ENCODE measurements at regions not wholly inside any gene's neighbourhood (a gene's known extent, or its start where the extent isn't known, plus 50 kb on each side); places are given as distances from the start of the nearest gene placed in this dataset.

- CTCF ChIA-PET (ENCODE audit: unreplicated experiment): no interaction called here
- no peaks in the 10 kb centered on the region for H3K9me2 ChIP-seq (ENCODE audit: insufficient read depth, low read length)
- H3K9me3 ChIP-seq (ENCODE audit: low read length): no peaks in the 10 kb centered on the region
- H3K4me1 ChIP-seq (ENCODE audit: insufficient read depth, low read length, poor library complexity, severe bottlenecking): no peaks in the 10 kb centered on the region
- no peak for DNase-seq (ENCODE audit: low spot score)
- intact Hi-C loops (cut with micrococcal nuclease; ENCODE audit: unreplicated experiment): no loop called here
- H3K4me2 ChIP-seq (ENCODE audit: low read length): no peak overlapping the region
- H3K36me3 ChIP-seq (ENCODE audit: insufficient read depth, low read length): no peaks in the 10 kb centered on the region
- H4K20me1 ChIP-seq (ENCODE audit: insufficient read depth, low read length): no peaks in the 10 kb centered on the region
- no peaks in the 10 kb centered on the region for H3K79me2 ChIP-seq (ENCODE audit: insufficient read depth, low read depth, low read length)
- H2AFZ ChIP-seq (ENCODE audit: low read length): no peak overlapping the region
- no peak overlapping the region for H3K27ac ChIP-seq (ENCODE audit: low read depth, low read length, poor library complexity, severe bottlenecking)
- H3K4me3 ChIP-seq (ENCODE audit: low read depth, low read length, poor library complexity, severe bottlenecking): no peak overlapping the region
- no peak for TF ChIP-seq EZH2phosphoT487 (IDR thresholded peaks at IDR 0.05; ENCODE audit: borderline replicate concordance, low read depth, low read length)
- TF ChIP-seq CTCF (conservative IDR thresholded peaks at IDR 0.05; ENCODE audit: low read length): no peak
- POLR2A ChIA-PET: interaction anchor here (0.6 kb wide), 2 partner anchors 9 to 77 kb away, joined by 3 read pairs; no protein-coding TSS in a partner anchor
- no TSS peak for BruUV-seq (replicated peaks)
Measured at GRCh38 chr20:51876313-51876940, 74.1 kb upstream of the SALL4 start.

GRCh38 chr20:51873652-51874051 is 71.3 kb upstream of the SALL4 start:
- no peak overlapping the region; the same call in 1 of the 2 replicates for H2AFZ ChIP-seq (ENCODE audit: low read length)
- POLR2A ChIA-PET: interaction anchor here (0.7 kb wide), 1 partner anchor 249 kb away, joined by 3 read pairs; no protein-coding TSS in a partner anchor
- H3K4me1 ChIP-seq (ENCODE audit: insufficient read depth, low read length, poor library complexity, severe bottlenecking): no peaks in the 10 kb centered on the region
- no peak for DNase-seq (ENCODE audit: low spot score)
- H3K36me3 ChIP-seq (ENCODE audit: insufficient read depth, low read length): no peaks in the 10 kb centered on the region
- no peak overlapping the region for H3K4me3 ChIP-seq (ENCODE audit: low read depth, low read length, poor library complexity, severe bottlenecking)
- no peaks in the 10 kb centered on the region for H4K20me1 ChIP-seq (ENCODE audit: insufficient read depth, low read length)
- CTCF ChIA-PET (ENCODE audit: unreplicated experiment): no interaction called here
- H3K9me3 ChIP-seq (ENCODE audit: low read length): no peaks in the 10 kb centered on the region
- intact Hi-C loops (cut with micrococcal nuclease; ENCODE audit: unreplicated experiment): no loop called here
- H3K27ac ChIP-seq (ENCODE audit: low read depth, low read length, poor library complexity, severe bottlenecking): no peak overlapping the region
- H3K4me2 ChIP-seq (ENCODE audit: low read length): no peak overlapping the region
- no TSS peak for BruUV-seq (replicated peaks)
- no peaks in the 10 kb centered on the region for H3K79me2 ChIP-seq (ENCODE audit: insufficient read depth, low read depth, low read length)
- TF ChIP-seq CTCF (conservative IDR thresholded peaks at IDR 0.05; ENCODE audit: low read length) (no peak), EZH2phosphoT487 (IDR thresholded peaks at IDR 0.05; ENCODE audit: borderline replicate concordance, low read depth, low read length) (no peak)
- no peaks in the 10 kb centered on the region for H3K9me2 ChIP-seq (ENCODE audit: insufficient read depth, low read length)

- Histone ChIP-seq H2AFZ (ENCODE audit: low read length) (no peak overlapping the region), H3K36me3 (ENCODE audit: insufficient read depth, low read length) (no peaks in the 10 kb centered on the region), H3K4me2 (ENCODE audit: low read length) (no peak overlapping the region), H3K9me2 (ENCODE audit: insufficient read depth, low read length) (no peaks in the 10 kb centered on the region), H3K4me3 (ENCODE audit: low read depth, low read length, poor library complexity, severe bottlenecking) (no peak overlapping the region), H3K9me3 (ENCODE audit: low read length) (no peaks in the 10 kb centered on the region), H3K79me2 (ENCODE audit: insufficient read depth, low read depth, low read length) (no peaks in the 10 kb centered on the region), H4K20me1 (ENCODE audit: insufficient read depth, low read length) (no peaks in the 10 kb centered on the region), H3K27ac (ENCODE audit: low read depth, low read length, poor library complexity, severe bottlenecking) (no peak overlapping the region), H3K4me1 (ENCODE audit: insufficient read depth, low read length, poor library complexity, severe bottlenecking) (no peaks in the 10 kb centered on the region)
- CTCF ChIA-PET (ENCODE audit: unreplicated experiment): no interaction called here
- TF ChIP-seq CTCF (conservative IDR thresholded peaks at IDR 0.05; ENCODE audit: low read length): no peak
- no peak for TF ChIP-seq EZH2phosphoT487 (IDR thresholded peaks at IDR 0.05; ENCODE audit: borderline replicate concordance, low read depth, low read length)
- BruUV-seq (replicated peaks): no TSS peak
- intact Hi-C loops (cut with micrococcal nuclease; ENCODE audit: unreplicated experiment): no loop called here
- POLR2A ChIA-PET: interaction anchor here (0.7 to 1.0 kb wide), 2 partner anchors 21 to 375 kb away, joined by 4 read pairs; no protein-coding TSS in a partner anchor
- no peak for DNase-seq (ENCODE audit: low spot score)
Measured at GRCh38 chr20:51871943-51872342, 69.6 kb upstream of the SALL4 start.
